T-helper 17 cell (primary cell): ENCODE measurements at regions not wholly inside any gene's neighbourhood (a gene's known extent, or its start where the extent isn't known, plus 50 kb on each side); places are given as distances from the start of the nearest gene placed in this dataset.
"Not testable (repeated sequence)": the region's sequence is repeated elsewhere in the genome, so short reads cannot be mapped to it uniquely, and the experiment has no call there.

ENCODE experiments used
- ATAC-seq: fragments of 150-1000 bp; cut with Tn5 transposase; 2 replicates; pipeline ENCODE4 v1.10.0; 2021; ENCODE audit warnings: mild to moderate bottlenecking, moderate library complexity
- DNase-seq, 3 donors: peaks; one replicate each; pipeline versions ENCODE4 v3.0.0 to v3.0.0-alpha.2; 2020 to 2021
- H3K9me3 ChIP-seq: one replicate; pipeline ENCODE4 v1.7.0; 2013; ENCODE audit warnings: low read length, mild to moderate bottlenecking; ENCODE audit not compliant: control insufficient read depth, poor library complexity, severe bottlenecking
- H3K27ac Mint-ChIP-seq: one replicate; pipeline ENCODE4 v1.8.0; 2022; ENCODE audit warnings: mild to moderate bottlenecking, moderate library complexity, mixed read lengths
- H3K27me3 Mint-ChIP-seq: one replicate; pipeline ENCODE4 v1.8.0; 2022; ENCODE audit warnings: mixed read lengths
- H3K36me3 Mint-ChIP-seq: one replicate; pipeline ENCODE4 v1.8.0; 2022; ENCODE audit warnings: low read depth, mixed read lengths
- H3K4me1 Mint-ChIP-seq: one replicate; pipeline ENCODE4 v1.8.0; 2022; ENCODE audit warnings: mild to moderate bottlenecking, mixed read lengths
- H3K4me3 Mint-ChIP-seq: one replicate; pipeline ENCODE4 v1.8.0; 2022; ENCODE audit warnings: mild to moderate bottlenecking, moderate library complexity, mixed read lengths

DNA sequence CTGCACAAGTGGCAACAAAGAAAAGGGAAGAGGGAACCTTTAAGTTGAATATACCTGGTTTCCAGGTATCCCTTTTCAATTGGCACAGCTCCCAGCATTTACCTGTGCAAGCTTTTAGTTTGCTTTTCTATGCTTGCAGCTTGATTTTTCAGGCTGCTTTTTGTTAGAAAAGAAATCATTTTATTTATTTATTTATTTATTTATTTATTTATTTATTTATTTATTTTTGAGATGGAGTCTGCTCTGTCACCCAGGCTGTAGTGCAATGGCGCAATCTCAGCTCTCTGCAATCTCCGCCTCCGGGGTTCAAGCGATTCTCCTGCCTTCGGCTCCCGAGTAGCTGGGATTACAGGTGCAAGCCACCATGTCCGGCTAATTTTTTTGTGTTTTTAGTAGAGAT lies 587.1 kb downstream of the KCNT2 start:
- not testable (repeated sequence) for DNase-seq, H3K36me3 Mint-ChIP-seq, H3K27ac Mint-ChIP-seq

GRCh38 chr1:196009362-196009761 lies 598.9 kb downstream of the KCNT2 start:
- H3K4me3 Mint-ChIP-seq, result no peak overlapping the region
- H3K36me3 Mint-ChIP-seq, result no peaks in the 10 kb centered on the region
- no peaks in the 10 kb centered on the region for H3K27me3 Mint-ChIP-seq
- H3K9me3 ChIP-seq, result no peaks in the 10 kb centered on the region
- DNase-seq (no peak), ATAC-seq (no peak)
- no peaks in the 10 kb centered on the region for H3K4me1 Mint-ChIP-seq
- H3K27ac Mint-ChIP-seq, result no peak overlapping the region

More for the DNA sequence above, 587.1 kb downstream of the KCNT2 start:
- ATAC-seq, H3K4me1 Mint-ChIP-seq, H3K27me3 Mint-ChIP-seq, H3K9me3 ChIP-seq, H3K4me3 Mint-ChIP-seq: not testable (repeated sequence)

GRCh38 chr1:196007763-196008162 lies 600.5 kb downstream of the KCNT2 start:
- Mint-ChIP-seq H3K4me3 (no peak overlapping the region), H3K27ac (no peak overlapping the region), H3K4me1 (no peaks in the 10 kb centered on the region), H3K36me3 (no peaks in the 10 kb centered on the region), H3K27me3 (no peaks in the 10 kb centered on the region)
- no peak for DNase-seq
- no peaks in the 10 kb centered on the region for H3K9me3 ChIP-seq
- ATAC-seq, result no peak

- H3K27me3 Mint-ChIP-seq, result no peaks in the 10 kb centered on the region
- H3K27ac Mint-ChIP-seq, result no peak overlapping the region
- H3K36me3 Mint-ChIP-seq, result no peaks in the 10 kb centered on the region
- H3K9me3 ChIP-seq, result no peaks in the 10 kb centered on the region
- DNase-seq (no peak), ATAC-seq (no peak)
- H3K4me1 Mint-ChIP-seq, result no peaks in the 10 kb centered on the region
- H3K4me3 Mint-ChIP-seq, result no peak overlapping the region
These were observed 602.8 kb downstream of the KCNT2 start for GRCh38 chr1:196005426-196005825.

- H3K4me3 Mint-ChIP-seq, DNase-seq, H3K27me3 Mint-ChIP-seq, ATAC-seq, H3K36me3 Mint-ChIP-seq, H3K9me3 ChIP-seq, H3K27ac Mint-ChIP-seq, H3K4me1 Mint-ChIP-seq: not testable (repeated sequence)
These were observed 603.9 kb downstream of the KCNT2 start for GRCh38 chr1:196004388-196004787.

DNA sequence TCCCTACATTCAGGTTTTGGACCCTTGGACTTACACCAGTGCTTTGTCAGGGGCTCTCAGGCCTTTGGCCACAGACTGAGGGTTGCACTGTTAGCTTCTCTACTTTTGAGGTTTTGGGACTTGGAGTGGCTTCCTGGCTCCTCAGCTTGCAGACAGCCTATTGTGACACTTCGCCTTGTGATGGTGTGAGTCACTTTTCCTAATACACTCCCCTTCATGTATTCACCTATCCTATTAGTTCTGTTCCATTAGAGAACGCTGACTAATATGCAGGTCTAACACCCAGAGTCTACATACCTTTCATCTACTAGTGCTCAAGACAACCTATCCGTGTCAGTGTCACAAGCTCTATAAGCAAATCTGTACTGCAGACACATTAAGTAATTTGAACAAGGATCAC lies 605.3 kb downstream of the KCNT2 start:
- H3K4me1 Mint-ChIP-seq, result no peaks in the 10 kb centered on the region
- H3K36me3 Mint-ChIP-seq, result no peaks in the 10 kb centered on the region
- no peak overlapping the region for H3K27ac Mint-ChIP-seq
- H3K9me3 ChIP-seq, result no peaks in the 10 kb centered on the region
- DNase-seq, result no peak
- no peak for ATAC-seq
- no peak overlapping the region for H3K4me3 Mint-ChIP-seq
- no peaks in the 10 kb centered on the region for H3K27me3 Mint-ChIP-seq

DNA sequence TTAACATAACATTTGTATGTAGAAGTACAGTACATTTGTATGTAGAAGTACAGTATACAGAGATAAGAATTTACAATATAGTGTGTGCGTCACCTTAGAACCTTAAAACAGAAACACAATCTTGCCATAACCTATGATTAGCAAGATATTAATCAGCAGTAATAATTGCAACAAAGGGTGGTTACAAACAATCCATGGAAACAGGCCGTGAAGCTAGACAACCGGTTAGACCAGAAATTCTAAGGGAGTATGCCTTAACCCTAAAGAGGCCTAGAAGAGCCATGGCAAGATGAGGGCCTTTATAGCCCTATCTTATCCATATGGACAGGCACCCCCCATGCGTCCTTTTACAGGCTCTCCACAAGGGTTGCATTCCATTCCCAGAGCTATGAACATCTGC lies 605.9 kb downstream of the KCNT2 start:
- H3K27ac Mint-ChIP-seq, ATAC-seq, H3K9me3 ChIP-seq, DNase-seq, H3K36me3 Mint-ChIP-seq, H3K4me1 Mint-ChIP-seq, H3K27me3 Mint-ChIP-seq, H3K4me3 Mint-ChIP-seq: not testable (repeated sequence)

- Mint-ChIP-seq H3K27me3 (no peaks in the 10 kb centered on the region), H3K36me3 (no peaks in the 10 kb centered on the region), H3K4me1 (no peaks in the 10 kb centered on the region), H3K27ac (no peak overlapping the region), H3K4me3 (no peak overlapping the region)
- no peaks in the 10 kb centered on the region for H3K9me3 ChIP-seq
- no peak for DNase-seq
- ATAC-seq, result no peak
These were observed 607.1 kb downstream of the KCNT2 start for GRCh38 chr1:196001188-196001587.

- no peak overlapping the region for H3K27ac Mint-ChIP-seq
- H3K27me3 Mint-ChIP-seq, result no peaks in the 10 kb centered on the region
- no peaks in the 10 kb centered on the region for H3K4me1 Mint-ChIP-seq
- DNase-seq (no peak), ATAC-seq (no peak)
- H3K4me3 Mint-ChIP-seq, result no peak overlapping the region
- no peaks in the 10 kb centered on the region for H3K9me3 ChIP-seq
- no peaks in the 10 kb centered on the region for H3K36me3 Mint-ChIP-seq
These were observed 609.2 kb downstream of the KCNT2 start for GRCh38 chr1:195999022-195999421.

GRCh38 chr1:195981448-195982139 lies 626.6 kb downstream of the KCNT2 start:
- Mint-ChIP-seq H3K27ac (no peak overlapping the region), H3K4me3 (no peak overlapping the region), H3K4me1 (no peaks in the 10 kb centered on the region), H3K36me3 (no peaks in the 10 kb centered on the region), H3K27me3 (no peaks in the 10 kb centered on the region)
- no peaks in the 10 kb centered on the region for H3K9me3 ChIP-seq
- ATAC-seq, result no peak
- DNase-seq, result no peak

DNA sequence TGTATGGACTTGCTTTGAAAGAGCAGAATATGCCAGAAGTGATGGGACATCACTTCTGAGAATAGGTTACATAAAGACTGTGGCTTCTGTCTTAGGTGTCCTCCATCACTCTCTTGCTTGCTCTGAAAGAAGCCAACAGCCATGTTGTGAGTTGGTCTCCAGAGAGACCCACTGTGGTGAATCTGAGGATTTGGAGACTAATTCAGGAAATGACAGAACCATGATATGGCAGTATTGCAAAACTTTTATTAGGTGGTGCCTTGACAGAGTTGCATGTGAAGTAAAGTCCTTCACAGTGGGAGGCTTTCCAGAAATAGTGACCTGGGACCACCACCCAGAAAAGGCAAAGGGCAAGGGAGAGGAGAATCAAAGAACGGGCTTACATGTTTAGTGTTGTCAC lies 628.6 kb downstream of the KCNT2 start:
- H3K4me1 Mint-ChIP-seq, result no peaks in the 10 kb centered on the region
- DNase-seq, result no peak
- no peak overlapping the region for H3K4me3 Mint-ChIP-seq
- ATAC-seq, result no peak
- no peaks in the 10 kb centered on the region for H3K9me3 ChIP-seq
- no peaks in the 10 kb centered on the region for H3K27me3 Mint-ChIP-seq
- no peak overlapping the region for H3K27ac Mint-ChIP-seq
- H3K36me3 Mint-ChIP-seq, result no peaks in the 10 kb centered on the region

DNA sequence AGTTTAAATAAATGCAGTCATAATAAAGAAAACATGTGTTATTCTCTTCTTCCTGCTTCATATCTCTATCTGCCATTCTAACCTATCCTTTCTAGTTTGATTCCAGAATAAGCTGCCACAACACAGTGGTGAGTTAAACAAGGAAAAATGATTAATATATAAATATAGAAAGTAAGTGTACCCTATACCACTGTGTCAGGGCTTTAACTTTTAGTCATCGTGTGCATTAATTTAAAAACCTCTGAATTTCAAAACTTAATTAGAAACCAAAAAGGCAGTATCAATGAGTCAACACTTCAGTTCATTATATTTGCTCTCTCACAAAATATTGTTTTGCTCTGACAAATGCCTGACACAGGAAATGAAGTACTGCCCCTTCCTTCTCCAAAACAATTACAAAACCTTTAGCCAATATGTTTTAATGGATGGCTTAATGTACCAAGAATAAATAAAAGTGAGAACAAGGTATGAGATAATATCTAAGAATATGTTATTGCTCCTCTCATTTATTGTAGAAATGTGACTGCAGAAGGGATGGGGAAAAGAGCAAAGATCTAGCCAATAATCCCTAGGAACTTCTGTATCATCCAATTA lies 634.8 kb downstream of the KCNT2 start:
- no peak overlapping the region for H3K4me3 Mint-ChIP-seq
- no peaks in the 10 kb centered on the region for H3K9me3 ChIP-seq
- no peaks in the 10 kb centered on the region for H3K4me1 Mint-ChIP-seq
- no peaks in the 10 kb centered on the region for H3K27me3 Mint-ChIP-seq
- DNase-seq (no peak), ATAC-seq (no peak)
- H3K27ac Mint-ChIP-seq, result no peak overlapping the region
- no peaks in the 10 kb centered on the region for H3K36me3 Mint-ChIP-seq

GRCh38 chr1:195971589-195971988 lies 636.7 kb downstream of the KCNT2 start:
- no peak overlapping the region for H3K27ac Mint-ChIP-seq
- ATAC-seq, result no peak
- DNase-seq, result no peak
- H3K4me3 Mint-ChIP-seq, result no peak overlapping the region
- no peaks in the 10 kb centered on the region for H3K9me3 ChIP-seq
- H3K27me3 Mint-ChIP-seq, result no peaks in the 10 kb centered on the region
- no peaks in the 10 kb centered on the region for H3K4me1 Mint-ChIP-seq
- no peaks in the 10 kb centered on the region for H3K36me3 Mint-ChIP-seq

GRCh38 chr1:195970209-195970608 lies 638.0 kb downstream of the KCNT2 start:
- no peak overlapping the region for H3K27ac Mint-ChIP-seq
- H3K36me3 Mint-ChIP-seq, result no peaks in the 10 kb centered on the region
- no peak for ATAC-seq
- no peaks in the 10 kb centered on the region for H3K27me3 Mint-ChIP-seq
- no peak for DNase-seq
- no peaks in the 10 kb centered on the region for H3K4me1 Mint-ChIP-seq
- no peak overlapping the region for H3K4me3 Mint-ChIP-seq
- H3K9me3 ChIP-seq, result no peaks in the 10 kb centered on the region
